ENCODE measurements at regions not wholly inside any gene's neighbourhood (a gene's known extent, or its start where the extent isn't known, plus 50 kb on each side); places are given as distances from the start of the nearest gene placed in this dataset.
"Not testable (repeated sequence)": the region's sequence is repeated elsewhere in the genome, so short reads cannot be mapped to it uniquely, and the experiment has no call there.

DNA sequence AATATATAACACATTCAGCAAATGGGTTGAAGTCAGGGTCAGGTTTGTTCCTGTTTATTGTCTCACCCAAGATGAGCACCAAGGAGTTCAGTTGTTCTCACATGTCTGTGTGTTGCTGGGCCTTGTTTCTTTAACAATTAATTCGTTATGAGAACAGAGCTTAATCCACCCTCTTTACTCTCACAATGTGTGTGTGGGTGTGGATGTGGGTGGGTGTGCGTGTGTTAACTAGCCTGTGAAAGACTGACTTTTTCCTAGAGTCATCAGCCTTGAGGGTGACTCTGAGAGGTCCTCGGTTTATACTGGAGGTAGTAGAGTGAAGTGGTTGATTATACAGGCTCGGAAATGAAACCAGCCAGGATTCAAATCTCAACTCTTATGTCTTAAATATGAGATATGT, 672.1 kb downstream of the MAFB start:
- WGBS (ENCODE audit: low lambda C conversion rate, missing lambda C conversion rate) = 92% methylated on average over 4 of the region's 4 CpGs
- no peaks in the 10 kb centered on the region for H3K4me1 ChIP-seq (ENCODE audit: insufficient read depth)
- H4K20me1 ChIP-seq (ENCODE audit: insufficient read depth, poor library complexity, severe bottlenecking) = no peaks in the 10 kb centered on the region
- H3K36me3 ChIP-seq (replicated peaks; ENCODE audit: insufficient read depth, low read depth) = no peaks in the 10 kb centered on the region
- no peak for DNase-seq (ENCODE audit: low spot score)
- H3K27ac ChIP-seq = no peak overlapping the region
- H3K9me2 ChIP-seq (replicated peaks; ENCODE audit: insufficient read depth) = no peaks in the 10 kb centered on the region
- H3K9me3 ChIP-seq (ENCODE audit: low read depth) = no peaks in the 10 kb centered on the region
- no peak overlapping the region for H3K4me2 ChIP-seq
- no peak overlapping the region for H2AFZ ChIP-seq
- no peaks in the 10 kb centered on the region for H3K79me2 ChIP-seq
- no peaks in the 10 kb centered on the region for H3K27me3 ChIP-seq
- TF ChIP-seq EZH2phosphoT487 (IDR thresholded peaks at IDR 0.05; ENCODE audit: low read depth, severe bottlenecking, unreplicated experiment) = no peak
- TF ChIP-seq CTCF (IDR thresholded peaks at IDR 0.05; ENCODE audit: poor library complexity) = no peak
- TF ChIP-seq EZH2 (IDR thresholded peaks at IDR 0.05; ENCODE audit: borderline replicate concordance) = no peak
- no peak overlapping the region for H3K4me3 ChIP-seq

- Histone ChIP-seq H3K36me3 (replicated peaks; ENCODE audit: insufficient read depth, low read depth) (no peaks in the 10 kb centered on the region), H3K9me2 (replicated peaks; ENCODE audit: insufficient read depth) (no peaks in the 10 kb centered on the region), H3K4me2 (no peak overlapping the region), H3K79me2 (no peaks in the 10 kb centered on the region), H3K4me3 (no peak overlapping the region), H3K4me1 (ENCODE audit: insufficient read depth) (no peaks in the 10 kb centered on the region), H4K20me1 (ENCODE audit: insufficient read depth, poor library complexity, severe bottlenecking) (no peaks in the 10 kb centered on the region), H3K9me3 (ENCODE audit: low read depth) (no peaks in the 10 kb centered on the region), H3K27me3 (no peaks in the 10 kb centered on the region), H2AFZ (no peak overlapping the region), H3K27ac (no peak overlapping the region)
- DNase-seq (ENCODE audit: low spot score) = no peak
- WGBS (ENCODE audit: low lambda C conversion rate, missing lambda C conversion rate) = 87% methylated on average over 1 of the region's 1 CpG
- no peak for TF ChIP-seq EZH2 (IDR thresholded peaks at IDR 0.05; ENCODE audit: borderline replicate concordance)
- TF ChIP-seq EZH2phosphoT487 (IDR thresholded peaks at IDR 0.05; ENCODE audit: low read depth, severe bottlenecking, unreplicated experiment) = no peak
- no peak for TF ChIP-seq CTCF (IDR thresholded peaks at IDR 0.05; ENCODE audit: poor library complexity)
Measured at GRCh38 chr20:40016392-40016791, 672.6 kb downstream of the MAFB start.

DNA sequence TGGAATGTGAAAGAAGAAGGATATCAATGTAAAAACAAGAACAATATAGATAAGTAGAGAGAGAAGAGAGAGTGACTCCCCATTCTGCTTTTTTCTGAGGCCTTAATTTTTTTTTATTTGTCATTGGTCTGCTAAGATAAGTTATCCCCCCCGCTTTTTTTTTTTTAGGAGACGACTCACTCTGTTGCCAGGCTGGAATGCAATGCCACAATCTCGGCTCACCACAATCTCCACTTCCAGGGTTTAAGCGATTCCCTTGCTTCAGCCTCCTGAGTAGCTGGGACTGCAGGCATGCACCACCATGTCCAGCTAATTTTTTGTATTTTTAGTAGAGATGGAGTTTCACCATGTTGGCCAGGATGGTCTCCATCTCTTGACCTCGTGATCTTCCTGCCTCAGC, 677.0 kb downstream of the MAFB start:
- not testable (repeated sequence) for H3K27me3 ChIP-seq; H2AFZ ChIP-seq; H3K9me3 ChIP-seq (ENCODE audit: low read depth); H3K36me3 ChIP-seq (replicated peaks; ENCODE audit: insufficient read depth, low read depth); H3K9me2 ChIP-seq (replicated peaks; ENCODE audit: insufficient read depth); H3K4me2 ChIP-seq; H4K20me1 ChIP-seq (ENCODE audit: insufficient read depth, poor library complexity, severe bottlenecking); H3K4me1 ChIP-seq (ENCODE audit: insufficient read depth); DNase-seq (ENCODE audit: low spot score); H3K27ac ChIP-seq; H3K79me2 ChIP-seq; H3K4me3 ChIP-seq
- 93% methylated on average over 4 of the region's 5 CpGs for WGBS (ENCODE audit: low lambda C conversion rate, missing lambda C conversion rate)

DNA sequence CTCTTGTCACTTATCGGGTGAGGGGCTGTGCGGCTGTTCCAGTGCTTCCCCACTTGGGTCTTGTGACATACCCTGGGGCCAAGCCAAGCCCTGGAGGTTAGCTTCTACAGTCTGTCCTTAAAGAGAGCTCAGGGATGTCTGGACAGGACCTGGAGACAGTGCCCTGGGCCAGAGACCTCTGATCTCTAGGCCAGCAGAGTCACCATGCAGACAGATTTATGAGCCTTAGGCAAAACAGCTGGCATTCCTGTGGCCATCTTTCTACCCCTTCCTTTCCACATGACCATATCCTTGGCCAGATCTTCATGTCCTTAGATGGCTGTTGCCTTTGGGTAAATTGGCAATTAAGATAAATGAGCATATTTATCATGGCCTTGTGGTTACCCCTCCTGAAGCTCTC, 678.6 kb downstream of the MAFB start:
- TF ChIP-seq EZH2phosphoT487 (IDR thresholded peaks at IDR 0.05; ENCODE audit: low read depth, severe bottlenecking, unreplicated experiment) (no peak), EZH2 (IDR thresholded peaks at IDR 0.05; ENCODE audit: borderline replicate concordance) (no peak), CTCF (IDR thresholded peaks at IDR 0.05; ENCODE audit: poor library complexity) (no peak)
- WGBS (ENCODE audit: low lambda C conversion rate, missing lambda C conversion rate) = 72% methylated on average over 2 of the region's 2 CpGs

More for the DNA sequence above, 678.6 kb downstream of the MAFB start:
- Histone ChIP-seq H3K4me2 (no peak overlapping the region), H4K20me1 (ENCODE audit: insufficient read depth, poor library complexity, severe bottlenecking) (no peaks in the 10 kb centered on the region), H3K27me3 (no peaks in the 10 kb centered on the region), H3K9me3 (ENCODE audit: low read depth) (no peaks in the 10 kb centered on the region), H3K4me1 (ENCODE audit: insufficient read depth) (no peaks in the 10 kb centered on the region), H3K9me2 (replicated peaks; ENCODE audit: insufficient read depth) (no peaks in the 10 kb centered on the region), H3K79me2 (no peaks in the 10 kb centered on the region), H3K36me3 (replicated peaks; ENCODE audit: insufficient read depth, low read depth) (no peaks in the 10 kb centered on the region), H3K4me3 (no peak overlapping the region), H2AFZ (no peak overlapping the region), H3K27ac (no peak overlapping the region)
- DNase-seq (ENCODE audit: low spot score) = no peak
